IMR-90 (cell line): ENCODE measurements at regions not wholly inside any gene's neighbourhood (a gene's known extent, or its start where the extent isn't known, plus 50 kb on each side); places are given as distances from the start of the nearest gene placed in this dataset.

Experiments used
- CEBPB ChIP-seq: IDR thresholded peaks from 2 replicates; pipeline ENCODE4 v1.6.1; 2012; ENCODE audit warnings: low read depth, low read length, improper control_type of control experiment
- FOS ChIP-seq: fragments of 150-350 bp; IDR thresholded peaks from 2 replicates; pipeline ENCODE4 v1.6.1; 2016; ENCODE audit warnings: low read depth, low read length
- MAFK ChIP-seq: IDR thresholded peaks from 2 replicates; pipeline ENCODE4 v1.6.1; 2012; ENCODE audit warnings: low read depth, low read length, improper control_type of control experiment
- NFE2L2 ChIP-seq: fragments of 150-350 bp; IDR thresholded peaks from 2 replicates; pipeline ENCODE4 v1.6.1; 2016; ENCODE audit warnings: low read depth, mild to moderate bottlenecking, low read length
- POLR2A ChIP-seq: IDR thresholded peaks from 2 replicates; pipeline ENCODE4 v1.6.1; 2012; ENCODE audit warnings: mild to moderate bottlenecking, low read depth, low read length
- SMC3 ChIP-seq: fragments of 150-350 bp; IDR thresholded peaks from 2 replicates; pipeline ENCODE4 v1.6.1; 2016; ENCODE audit warnings: low read depth, mild to moderate bottlenecking, antibody characterized with exemption, low read length, moderate library complexity
- TF ChIP-seq, protein P1 (sequence below): conservative IDR thresholded peaks from 2 replicates; pipeline ENCODE4 v1.5.1; 2012; ENCODE audit warnings: mild to moderate bottlenecking, low read depth, low read length, improper control_type of control experiment
- TF ChIP-seq, protein P2 (sequence below): fragments of 150-350 bp; IDR thresholded peaks from 2 replicates; pipeline ENCODE4 v1.6.1; 2017; ENCODE audit warnings: mild to moderate bottlenecking, antibody characterized with exemption, low read length, low read depth

DNA sequence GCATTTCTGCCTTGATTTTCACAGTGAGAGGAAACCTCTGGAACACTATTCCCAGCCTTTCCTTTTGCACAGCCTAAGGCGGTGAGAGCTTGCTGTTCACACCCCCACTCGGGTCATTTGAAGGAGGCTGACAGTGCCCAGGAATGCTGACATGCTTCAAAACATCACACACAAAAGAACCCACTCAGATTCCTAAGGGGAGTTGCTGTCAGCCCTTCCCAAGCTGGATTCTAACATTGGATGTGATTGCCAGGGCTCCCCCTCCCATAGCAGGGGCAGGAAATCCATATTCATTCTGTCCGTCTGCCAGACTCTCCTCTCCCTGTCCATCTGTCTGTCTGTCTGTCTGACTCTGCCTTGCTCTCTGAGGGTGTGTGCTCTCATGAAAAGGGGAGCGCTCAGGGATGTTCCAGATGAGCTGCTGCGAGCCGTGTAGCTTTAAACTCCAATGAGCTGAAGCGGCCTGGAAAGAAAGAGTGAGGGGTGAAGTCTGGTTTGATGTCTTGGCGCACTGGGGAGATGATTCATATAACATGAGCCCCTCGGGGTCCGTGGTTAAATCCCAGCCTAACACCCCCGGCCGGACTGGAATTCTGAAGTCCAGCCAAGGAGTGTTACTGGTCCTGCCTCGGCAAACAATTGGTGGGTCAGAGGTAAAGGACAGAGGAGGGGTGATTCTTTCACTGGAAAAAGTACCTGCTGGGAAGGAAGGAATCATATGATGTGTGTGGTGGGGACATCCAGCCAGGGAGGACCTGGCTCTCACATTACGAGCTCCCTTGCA, 517.0 kb downstream of the CCDC171 start:
- TF ChIP-seq, protein P1, sequence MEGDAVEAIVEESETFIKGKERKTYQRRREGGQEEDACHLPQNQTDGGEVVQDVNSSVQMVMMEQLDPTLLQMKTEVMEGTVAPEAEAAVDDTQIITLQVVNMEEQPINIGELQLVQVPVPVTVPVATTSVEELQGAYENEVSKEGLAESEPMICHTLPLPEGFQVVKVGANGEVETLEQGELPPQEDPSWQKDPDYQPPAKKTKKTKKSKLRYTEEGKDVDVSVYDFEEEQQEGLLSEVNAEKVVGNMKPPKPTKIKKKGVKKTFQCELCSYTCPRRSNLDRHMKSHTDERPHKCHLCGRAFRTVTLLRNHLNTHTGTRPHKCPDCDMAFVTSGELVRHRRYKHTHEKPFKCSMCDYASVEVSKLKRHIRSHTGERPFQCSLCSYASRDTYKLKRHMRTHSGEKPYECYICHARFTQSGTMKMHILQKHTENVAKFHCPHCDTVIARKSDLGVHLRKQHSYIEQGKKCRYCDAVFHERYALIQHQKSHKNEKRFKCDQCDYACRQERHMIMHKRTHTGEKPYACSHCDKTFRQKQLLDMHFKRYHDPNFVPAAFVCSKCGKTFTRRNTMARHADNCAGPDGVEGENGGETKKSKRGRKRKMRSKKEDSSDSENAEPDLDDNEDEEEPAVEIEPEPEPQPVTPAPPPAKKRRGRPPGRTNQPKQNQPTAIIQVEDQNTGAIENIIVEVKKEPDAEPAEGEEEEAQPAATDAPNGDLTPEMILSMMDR = no peak
- TF ChIP-seq POLR2A (no peak), NFE2L2 (no peak), FOS (no peak), MAFK (0 out of 2 replicates have a peak, but pooled peaks have one; percentile 38), CEBPB (no peak), SMC3 (no peak)
- TF ChIP-seq, protein P2, sequence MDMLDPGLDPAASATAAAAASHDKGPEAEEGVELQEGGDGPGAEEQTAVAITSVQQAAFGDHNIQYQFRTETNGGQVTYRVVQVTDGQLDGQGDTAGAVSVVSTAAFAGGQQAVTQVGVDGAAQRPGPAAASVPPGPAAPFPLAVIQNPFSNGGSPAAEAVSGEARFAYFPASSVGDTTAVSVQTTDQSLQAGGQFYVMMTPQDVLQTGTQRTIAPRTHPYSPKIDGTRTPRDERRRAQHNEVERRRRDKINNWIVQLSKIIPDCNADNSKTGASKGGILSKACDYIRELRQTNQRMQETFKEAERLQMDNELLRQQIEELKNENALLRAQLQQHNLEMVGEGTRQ = no peak
